HEK293 (cell line): ENCODE measurements at regions not wholly inside any gene's neighbourhood (a gene's known extent, or its start where the extent isn't known, plus 50 kb on each side); places are given as distances from the start of the nearest gene placed in this dataset.
A peak's percentile ranks its signal among the peaks of the same experiment; 100 is the strongest.

Experiments used
- BCL11A ChIP-seq: fragments of 450-650 bp; formaldehyde crosslinking; IDR thresholded peaks from 2 replicates; pipeline ENCODE4 v1.5.1; 2016; ENCODE audit warnings: low read depth, missing biosample characterization, missing genetic modification characterization
- GFI1B ChIP-seq: fragments of 450-650 bp; formaldehyde crosslinking; IDR thresholded peaks from 2 replicates; pipeline ENCODE4 v1.5.1; 2016; ENCODE audit warnings: missing biosample characterization, missing genetic modification characterization
- HOXC10 ChIP-seq: sonication (generic); formaldehyde crosslinking; IDR thresholded peaks from 2 replicates; pipeline ENCODE4 v1.8.1; 2023; ENCODE audit warnings: mild to moderate bottlenecking, missing genetic modification reagents
- IKZF3 ChIP-seq: fragments of 450-650 bp; IDR thresholded peaks from 2 replicates; pipeline ENCODE4 v1.5.0; 2018; ENCODE audit warnings: missing biosample characterization, mild to moderate bottlenecking, missing genetic modification characterization, moderate library complexity
- KLF7 ChIP-seq: fragments of 450-650 bp; formaldehyde crosslinking; IDR thresholded peaks from 2 replicates; pipeline ENCODE4 v1.5.1; 2016; ENCODE audit warnings: missing biosample characterization, missing genetic modification characterization, borderline replicate concordance
- PRDM2 ChIP-seq: fragments of 450-650 bp; formaldehyde crosslinking; IDR thresholded peaks from 2 replicates; pipeline ENCODE4 v1.5.1; 2016; ENCODE audit warnings: missing biosample characterization, missing genetic modification characterization, borderline replicate concordance
- SCRT1 ChIP-seq: fragments of 450-650 bp; formaldehyde crosslinking; IDR thresholded peaks from 2 replicates; pipeline ENCODE4 v1.5.1; 2016; ENCODE audit warnings: missing biosample characterization, missing genetic modification characterization, borderline replicate concordance
- ZBTB44 ChIP-seq: fragments of 450-650 bp; IDR thresholded peaks from 2 replicates; pipeline ENCODE4 v1.5.1; 2018; ENCODE audit warnings: missing biosample characterization, mild to moderate bottlenecking, missing genetic modification characterization
- ZBTB49 ChIP-seq: fragments of 450-650 bp; formaldehyde crosslinking; IDR thresholded peaks from 2 replicates; pipeline ENCODE4 v1.5.1; 2016; ENCODE audit warnings: missing biosample characterization, missing genetic modification characterization, low read depth
- ZIC2 ChIP-seq: fragments of 450-650 bp; formaldehyde crosslinking; IDR thresholded peaks from 2 replicates; pipeline ENCODE4 v1.5.1; 2016; ENCODE audit warnings: missing biosample characterization, missing genetic modification characterization
- ZNF138 ChIP-seq: fragments of 450-650 bp; formaldehyde crosslinking; IDR thresholded peaks from 2 replicates; pipeline ENCODE4 v1.5.1; 2016; ENCODE audit warnings: missing biosample characterization, missing genetic modification characterization, borderline replicate concordance
- ZNF211 ChIP-seq: fragments of 450-650 bp; formaldehyde crosslinking; IDR thresholded peaks from 2 replicates; pipeline ENCODE4 v1.5.1; 2016; ENCODE audit warnings: low read depth, missing biosample characterization, missing genetic modification characterization
- ZNF274 ChIP-seq, 2 experiments: fragments of 200-500 bp in 1 of 2; fragments of 450-650 bp in 1 of 2; sonication (Bioruptor generic) in 1 of 2; formaldehyde crosslinking in 1 of 2; IDR thresholded peaks; 2 replicates each; pipeline versions ENCODE4 v1.5.1 to v1.6.1; 2014 to 2016; ENCODE audit warnings: borderline replicate concordance in 1 of 2, inconsistent platforms in 1 of 2, low read length in 1 of 2, missing biosample characterization in 1 of 2, missing genetic modification characterization in 1 of 2
- ZNF292 ChIP-seq: fragments of 450-650 bp; formaldehyde crosslinking; IDR thresholded peaks from 2 replicates; pipeline ENCODE4 v1.5.1; 2016; ENCODE audit warnings: low read depth, missing biosample characterization, missing genetic modification characterization, borderline replicate concordance
- ZNF335 ChIP-seq: fragments of 450-650 bp; formaldehyde crosslinking; conservative IDR thresholded peaks from 2 replicates; pipeline ENCODE4 v1.5.1; 2016; ENCODE audit warnings: missing biosample characterization, missing genetic modification characterization
- ZNF341 ChIP-seq: fragments of 450-650 bp; formaldehyde crosslinking; IDR thresholded peaks from 2 replicates; pipeline ENCODE4; 2016; ENCODE audit warnings: low read depth, missing biosample characterization, missing genetic modification characterization
- ZNF391 ChIP-seq: fragments of 450-650 bp; formaldehyde crosslinking; IDR thresholded peaks from 2 replicates; pipeline ENCODE4 v1.5.1; 2016; ENCODE audit warnings: low read depth, missing biosample characterization, missing genetic modification characterization, borderline replicate concordance
- ZNF530 ChIP-seq: fragments of 450-650 bp; formaldehyde crosslinking; IDR thresholded peaks from 2 replicates; pipeline ENCODE4 v1.5.1; 2016; ENCODE audit warnings: low read depth, missing biosample characterization, missing genetic modification characterization
- ZNF664 ChIP-seq: fragments of 450-650 bp; formaldehyde crosslinking; IDR thresholded peaks from 2 replicates; pipeline ENCODE4 v1.5.1; 2016; ENCODE audit warnings: missing biosample characterization, missing genetic modification characterization
- ZNF747 ChIP-seq: fragments of 450-650 bp; formaldehyde crosslinking; IDR thresholded peaks from 2 replicates; pipeline ENCODE4 v1.5.1; 2016; ENCODE audit warnings: missing biosample characterization, missing genetic modification characterization
- ZSCAN16 ChIP-seq: fragments of 450-650 bp; formaldehyde crosslinking; IDR thresholded peaks from 2 replicates; pipeline ENCODE4 v1.5.1; 2016; ENCODE audit warnings: missing biosample characterization, missing genetic modification characterization
- ZSCAN23 ChIP-seq: fragments of 450-650 bp; formaldehyde crosslinking; IDR thresholded peaks from 2 replicates; pipeline ENCODE4 v1.5.1; 2016; ENCODE audit warnings: missing biosample characterization, missing genetic modification characterization
- TF ChIP-seq, protein P1 (sequence below): fragments of 450-650 bp; formaldehyde crosslinking; IDR thresholded peaks from 2 replicates; pipeline ENCODE4 v1.5.1; 2016; ENCODE audit warnings: missing biosample characterization, missing genetic modification characterization
- TF ChIP-seq, protein P2 (sequence below): fragments of 450-650 bp; formaldehyde crosslinking; IDR thresholded peaks from 2 replicates; pipeline ENCODE4 v1.5.1; 2016; ENCODE audit warnings: missing biosample characterization, missing genetic modification characterization
- TF ChIP-seq, protein P3 (sequence below): fragments of 450-650 bp; formaldehyde crosslinking; IDR thresholded peaks from 2 replicates; pipeline ENCODE4 v1.5.1; 2017; ENCODE audit warnings: missing biosample characterization, missing genetic modification characterization

DNA sequence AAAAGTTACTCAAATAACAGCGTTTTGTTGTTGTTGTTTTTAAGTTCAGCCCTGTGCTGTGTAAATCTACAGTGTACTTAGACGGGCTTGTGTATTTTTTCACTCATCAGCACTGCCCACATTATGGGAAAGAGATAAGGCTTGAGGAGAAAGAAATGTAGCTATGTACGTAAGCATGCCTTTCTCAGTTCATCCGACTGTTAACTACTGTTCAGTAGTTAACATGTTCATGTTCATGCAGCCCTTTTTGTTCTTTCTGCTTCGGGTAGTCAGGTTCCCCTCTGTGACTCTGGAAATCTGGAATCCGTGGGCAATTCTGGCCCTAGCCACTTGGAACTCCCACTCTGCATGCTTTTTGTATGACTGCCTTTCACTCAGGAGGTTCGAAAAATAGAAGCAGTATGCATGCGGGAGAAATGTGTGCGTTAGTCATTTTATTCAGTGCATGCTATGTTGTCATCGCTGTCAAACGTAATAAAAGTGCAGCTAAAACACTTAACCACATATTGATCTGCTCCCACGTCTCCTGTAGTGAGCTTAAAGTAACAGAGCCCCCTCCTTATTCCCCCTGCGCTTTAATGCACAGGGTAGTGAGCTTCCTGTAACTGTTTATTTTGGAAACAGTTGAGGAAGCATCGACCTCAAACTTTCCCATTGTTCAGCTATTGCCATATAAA, 283.1 kb upstream of the NR2F2 start (continued):
- TF ChIP-seq ZBTB44 (tag by site-specific recombination), result peak; percentile 89
- peak; percentile 35; the same call in 1 of the 2 replicates for TF ChIP-seq ZNF335
- TF ChIP-seq ZNF274 (IDR thresholded peaks at IDR 0.05; ENCODE audit: low read length), result no peak
- no peak for TF ChIP-seq ZNF274 (tag by site-specific recombination; IDR thresholded peaks at IDR 0.05; ENCODE audit: borderline replicate concordance)
- TF ChIP-seq ZBTB49 (tag by site-specific recombination), result no peak
- peak; percentile 72 for TF ChIP-seq ZIC2 (tag by site-specific recombination)
- no peak for TF ChIP-seq ZNF211
- TF ChIP-seq BCL11A, result no peak
- TF ChIP-seq, protein P1, sequence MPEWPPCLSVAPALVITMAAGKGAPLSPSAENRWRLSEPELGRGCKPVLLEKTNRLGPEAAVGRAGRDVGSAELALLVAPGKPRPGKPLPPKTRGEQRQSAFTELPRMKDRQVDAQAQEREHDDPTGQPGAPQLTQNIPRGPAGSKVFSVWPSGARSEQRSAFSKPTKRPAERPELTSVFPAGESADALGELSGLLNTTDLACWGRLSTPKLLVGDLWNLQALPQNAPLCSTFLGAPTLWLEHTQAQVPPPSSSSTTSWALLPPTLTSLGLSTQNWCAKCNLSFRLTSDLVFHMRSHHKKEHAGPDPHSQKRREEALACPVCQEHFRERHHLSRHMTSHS (tag by site-specific recombination), result no peak
- no peak for TF ChIP-seq ZNF138 (tag by site-specific recombination)
- TF ChIP-seq, protein P2, sequence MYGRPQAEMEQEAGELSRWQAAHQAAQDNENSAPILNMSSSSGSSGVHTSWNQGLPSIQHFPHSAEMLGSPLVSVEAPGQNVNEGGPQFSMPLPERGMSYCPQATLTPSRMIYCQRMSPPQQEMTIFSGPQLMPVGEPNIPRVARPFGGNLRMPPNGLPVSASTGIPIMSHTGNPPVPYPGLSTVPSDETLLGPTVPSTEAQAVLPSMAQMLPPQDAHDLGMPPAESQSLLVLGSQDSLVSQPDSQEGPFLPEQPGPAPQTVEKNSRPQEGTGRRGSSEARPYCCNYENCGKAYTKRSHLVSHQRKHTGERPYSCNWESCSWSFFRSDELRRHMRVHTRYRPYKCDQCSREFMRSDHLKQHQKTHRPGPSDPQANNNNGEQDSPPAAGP, result no peak
- no peak for TF ChIP-seq GFI1B (tag by site-specific recombination)
- no peak for TF ChIP-seq SCRT1 (tag by site-specific recombination)
- TF ChIP-seq ZNF747 (tag by site-specific recombination), result no peak
- TF ChIP-seq ZNF341 (tag by site-specific recombination), result no peak
- TF ChIP-seq ZNF530 (tag by site-specific recombination), result no peak
- TF ChIP-seq KLF7 (tag by site-specific recombination), result no peak
- TF ChIP-seq ZNF664, result peak; percentile 74
- TF ChIP-seq PRDM2, result no peak
- no peak for TF ChIP-seq ZNF391 (tag by site-specific recombination)
- TF ChIP-seq, protein P3, sequence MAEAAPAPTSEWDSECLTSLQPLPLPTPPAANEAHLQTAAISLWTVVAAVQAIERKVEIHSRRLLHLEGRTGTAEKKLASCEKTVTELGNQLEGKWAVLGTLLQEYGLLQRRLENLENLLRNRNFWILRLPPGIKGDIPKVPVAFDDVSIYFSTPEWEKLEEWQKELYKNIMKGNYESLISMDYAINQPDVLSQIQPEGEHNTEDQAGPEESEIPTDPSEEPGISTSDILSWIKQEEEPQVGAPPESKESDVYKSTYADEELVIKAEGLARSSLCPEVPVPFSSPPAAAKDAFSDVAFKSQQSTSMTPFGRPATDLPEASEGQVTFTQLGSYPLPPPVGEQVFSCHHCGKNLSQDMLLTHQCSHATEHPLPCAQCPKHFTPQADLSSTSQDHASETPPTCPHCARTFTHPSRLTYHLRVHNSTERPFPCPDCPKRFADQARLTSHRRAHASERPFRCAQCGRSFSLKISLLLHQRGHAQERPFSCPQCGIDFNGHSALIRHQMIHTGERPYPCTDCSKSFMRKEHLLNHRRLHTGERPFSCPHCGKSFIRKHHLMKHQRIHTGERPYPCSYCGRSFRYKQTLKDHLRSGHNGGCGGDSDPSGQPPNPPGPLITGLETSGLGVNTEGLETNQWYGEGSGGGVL, result peak; percentile 81
- no peak for TF ChIP-seq ZSCAN23 (tag by site-specific recombination)
- TF ChIP-seq ZSCAN16 (tag by site-specific recombination), result no peak
- TF ChIP-seq ZNF292, result no peak
- TF ChIP-seq IKZF3 (tag by site-specific recombination), result peak; percentile 19; the same call in 1 of the 2 replicates
- TF ChIP-seq HOXC10 (CRISPR knock-in tag), result no peak
